H1 (cell line): ENCODE measurements at regions not wholly inside any gene's neighbourhood (a gene's known extent, or its start where the extent isn't known, plus 50 kb on each side); places are given as distances from the start of the nearest gene placed in this dataset.

Experiments
- CREB1 ChIP-seq: IDR thresholded peaks from 2 replicates; pipeline ENCODE4 v1.6.1; 2012; ENCODE audit warnings: inconsistent platforms
- GABPA ChIP-seq: IDR thresholded peaks from 2 replicates; pipeline ENCODE4 v1.6.1; 2011; ENCODE audit warnings: mild to moderate bottlenecking, low read length, moderate library complexity, borderline replicate concordance; ENCODE audit not compliant: insufficient read depth
- KDM5A ChIP-seq: fragments of 200-600 bp; IDR thresholded peaks from 2 replicates; pipeline ENCODE4 v1.7.1; 2012; ENCODE audit warnings: mild to moderate bottlenecking, low read length, inconsistent platforms, mixed read lengths
- POLR2A ChIP-seq, 2 experiments: IDR thresholded peaks; 1 replicate in 1 of 2; 2 replicates in 1 of 2; pipeline ENCODE4 v1.6.1; 2011; ENCODE audit warnings: low read depth in 2 of 2, low read length in 2 of 2, mild to moderate bottlenecking in 2 of 2; ENCODE audit errors: control extremely low read depth in 1 of 2
- RNF2 ChIP-seq: fragments of 200-900, 300-1000 bp; sonication (generic); IDR thresholded peaks from 2 replicates; pipeline ENCODE4 v1.7.1; 2016; ENCODE audit warnings: borderline replicate concordance, low read depth, mild to moderate bottlenecking, antibody characterized with exemption, low read length; ENCODE audit not compliant: poor library complexity, severe bottlenecking; ENCODE audit errors: missing control alignments
- TF ChIP-seq, protein P1 (sequence below), 3 experiments: IDR thresholded peaks; 1 replicate in 2 of 3; 2 replicates in 1 of 3; pipeline versions ENCODE4 v1.5.1 to v1.6.1; 2011; ENCODE audit warnings: low read length in 3 of 3, mild to moderate bottlenecking in 3 of 3, inconsistent platforms in 2 of 3, low read depth in 1 of 3, moderate library complexity in 1 of 3; ENCODE audit not compliant: insufficient read depth in 1 of 3; ENCODE audit errors: control extremely low read depth in 1 of 3

GRCh38 chr5:152184266-152184665 lies 220.8 kb downstream of the NMUR2 start:
- TF ChIP-seq GABPA, result no peak
- no peak for TF ChIP-seq POLR2A (IDR thresholded peaks at IDR 0.05; ENCODE audit: control extremely low read depth in 1 of 2, low read depth in 2 of 2, low read length in 2 of 2)
- no peak for TF ChIP-seq CREB1
- TF ChIP-seq, protein P1, sequence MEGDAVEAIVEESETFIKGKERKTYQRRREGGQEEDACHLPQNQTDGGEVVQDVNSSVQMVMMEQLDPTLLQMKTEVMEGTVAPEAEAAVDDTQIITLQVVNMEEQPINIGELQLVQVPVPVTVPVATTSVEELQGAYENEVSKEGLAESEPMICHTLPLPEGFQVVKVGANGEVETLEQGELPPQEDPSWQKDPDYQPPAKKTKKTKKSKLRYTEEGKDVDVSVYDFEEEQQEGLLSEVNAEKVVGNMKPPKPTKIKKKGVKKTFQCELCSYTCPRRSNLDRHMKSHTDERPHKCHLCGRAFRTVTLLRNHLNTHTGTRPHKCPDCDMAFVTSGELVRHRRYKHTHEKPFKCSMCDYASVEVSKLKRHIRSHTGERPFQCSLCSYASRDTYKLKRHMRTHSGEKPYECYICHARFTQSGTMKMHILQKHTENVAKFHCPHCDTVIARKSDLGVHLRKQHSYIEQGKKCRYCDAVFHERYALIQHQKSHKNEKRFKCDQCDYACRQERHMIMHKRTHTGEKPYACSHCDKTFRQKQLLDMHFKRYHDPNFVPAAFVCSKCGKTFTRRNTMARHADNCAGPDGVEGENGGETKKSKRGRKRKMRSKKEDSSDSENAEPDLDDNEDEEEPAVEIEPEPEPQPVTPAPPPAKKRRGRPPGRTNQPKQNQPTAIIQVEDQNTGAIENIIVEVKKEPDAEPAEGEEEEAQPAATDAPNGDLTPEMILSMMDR (IDR thresholded peaks at IDR 0.05; ENCODE audit: control extremely low read depth in 1 of 3, insufficient read depth in 1 of 3, low read depth in 1 of 3, low read length in 3 of 3), result no peak
- TF ChIP-seq KDM5A, result no peak
- TF ChIP-seq RNF2, result no peak
